K562 (cell line): ENCODE measurements at regions not wholly inside any gene's neighbourhood (a gene's known extent, or its start where the extent isn't known, plus 50 kb on each side); places are given as distances from the start of the nearest gene placed in this dataset.

Experiments
- CEBPB ChIP-seq: fragments of 450-650 bp; IDR thresholded peaks from 2 replicates; pipeline ENCODE4 v1.6.1; 2016; ENCODE audit warnings: missing genetic modification characterization, missing compliant biosample characterization
- DNMT1 ChIP-seq: fragments of 450-650 bp; IDR thresholded peaks from 2 replicates; pipeline ENCODE4 v1.6.1; 2016; ENCODE audit warnings: antibody characterized with exemption, mild to moderate bottlenecking
- ELK1 ChIP-seq: sonication (generic); formaldehyde crosslinking; IDR thresholded peaks from 2 replicates; pipeline ENCODE4 v1.8.1; 2022; ENCODE audit warnings: missing genetic modification reagents
- EP300 ChIP-seq: IDR thresholded peaks from 2 replicates; pipeline ENCODE4 v1.6.1; 2012; ENCODE audit warnings: low read length, improper control_type of control experiment
- HNRNPL ChIP-seq: fragments of 200-400 bp; formaldehyde crosslinking; IDR thresholded peaks from 2 replicates; pipeline ENCODE4 v1.6.1; 2017; ENCODE audit warnings: low read depth, mild to moderate bottlenecking, low read length
- MTA3 ChIP-seq: fragments of 450-650 bp; formaldehyde crosslinking; IDR thresholded peaks from 2 replicates; pipeline ENCODE4 v1.6.1; 2017; ENCODE audit warnings: mild to moderate bottlenecking, borderline replicate concordance
- POLR2A ChIP-seq: fragments of 450-650 bp; conservative IDR thresholded peaks from 2 replicates; pipeline ENCODE4 v1.6.1; 2016
- REST ChIP-seq, 2 experiments: fragments of 450-650 bp; formaldehyde crosslinking in 1 of 2; IDR thresholded peaks; 2 replicates each; pipeline versions ENCODE4 v1.4.0 to v1.6.1; 2014 to 2020; ENCODE audit warnings: mild to moderate bottlenecking in 2 of 2, borderline replicate concordance in 1 of 2, low read depth in 1 of 2
- ZNF311 ChIP-seq: fragments of 250-450 bp; sonication (Bioruptor Pico); IDR thresholded peaks from 2 replicates; pipeline ENCODE4 v1.4.0; 2020; ENCODE audit warnings: mild to moderate bottlenecking, moderate library complexity
- ZNF449 ChIP-seq: fragments of 250-450 bp; sonication (Bioruptor Pico); IDR thresholded peaks from 2 replicates; pipeline ENCODE4 v1.8.0; 2022; ENCODE audit warnings: moderate library complexity, mild to moderate bottlenecking, inconsistent platforms
- ZZZ3 ChIP-seq: fragments of 450-650 bp; IDR thresholded peaks from 2 replicates; pipeline ENCODE4 v1.6.1; 2016; ENCODE audit warnings: antibody characterized with exemption, mild to moderate bottlenecking, moderate library complexity

GRCh38 chr6:117837261-117837660 lies 69.8 kb upstream of the SLC35F1 start:
- no peak for TF ChIP-seq EP300
- TF ChIP-seq CEBPB = no peak
- no peak for TF ChIP-seq REST (IDR thresholded peaks at IDR 0.05; ENCODE audit: borderline replicate concordance)
- no peak for TF ChIP-seq REST (CRISPR knock-in tag; IDR thresholded peaks at IDR 0.05; ENCODE audit: low read depth)
- TF ChIP-seq ZNF311 (CRISPR knock-in tag) = no peak
- no peak for TF ChIP-seq POLR2A
- TF ChIP-seq HNRNPL = no peak
- TF ChIP-seq ZNF449 (CRISPR knock-in tag) = no peak
- no peak for TF ChIP-seq ZZZ3
- no peak for TF ChIP-seq DNMT1
- TF ChIP-seq ELK1 (CRISPR knock-in tag) = no peak
- TF ChIP-seq MTA3 = no peak
